IMR-90 (cell line): ENCODE measurements at regions not wholly inside any gene's neighbourhood (a gene's known extent, or its start where the extent isn't known, plus 50 kb on each side); places are given as distances from the start of the nearest gene placed in this dataset.

ENCODE experiments used
- ATAC-seq: fragments of 200-7000 bp; cut with Tn5 transposase; 2 replicates; pipeline ENCODE4 v1.9.1; 2020; ENCODE audit warnings: low read depth, mild to moderate bottlenecking, moderate library complexity
- BruUV-seq: library from RNA; stranded (reverse); fragments of 400-500 nt; replicated peaks from 2 replicates; lab custom pipeline; 2021; lab: Mats Ljungman, UMichigan
- CTCF ChIA-PET: fragments of 300-600 bp; formaldehyde crosslinking; extraction: SDS; loops from one replicate; lab custom pipeline; 2021; ENCODE audit warnings: antibody characterized with exemption; lab: Yijun Ruan, JAX
- POLR2A ChIA-PET: fragments of 300-600 bp; sonication (Branson Sonifier 250); formaldehyde crosslinking; loops from one replicate; lab custom pipeline; 2022; ENCODE audit warnings: antibody characterized with exemption; ENCODE audit not compliant: unreplicated experiment; lab: Charles Lee
- DNase-seq: peaks from one replicate; pipeline ENCODE4 v3.0.0; 2013
- H2AFZ ChIP-seq: replicated peaks from 2 replicates; pipeline ENCODE3; 2013; ENCODE audit warnings: low read length, mild to moderate bottlenecking; ENCODE audit not compliant: poor library complexity
- H2AK5ac ChIP-seq: 2 replicates; pipeline ENCODE4 v1.6.1; 2013; ENCODE audit warnings: low read depth, low read length, inconsistent platforms
- H2AK9ac ChIP-seq: replicated peaks from 2 replicates; pipeline ENCODE3; 2013; ENCODE audit warnings: mild to moderate bottlenecking, low read depth, low read length, moderate library complexity; ENCODE audit not compliant: poor library complexity
- H2BK120ac ChIP-seq: 2 replicates; pipeline ENCODE4 v1.6.1; 2013; ENCODE audit warnings: low read depth, low read length, inconsistent platforms
- H2BK15ac ChIP-seq: 3 replicates; pipeline ENCODE4 v1.6.1; 2013; ENCODE audit warnings: low read depth, low read length, inconsistent platforms
- H2BK20ac ChIP-seq: 2 replicates; pipeline ENCODE4 v1.6.1; 2013; ENCODE audit warnings: low read depth, mild to moderate bottlenecking, inconsistent platforms, low read length, moderate library complexity
- H2BK5ac ChIP-seq: 2 replicates; pipeline ENCODE4 v1.6.1; 2013; ENCODE audit warnings: mild to moderate bottlenecking, low read depth, low read length, inconsistent platforms; ENCODE audit not compliant: poor library complexity, severe bottlenecking
- H3K14ac ChIP-seq: replicated peaks from 2 replicates; pipeline ENCODE4 v1.6.1; 2013; ENCODE audit warnings: low read depth, low read length, inconsistent platforms
- H3K18ac ChIP-seq: 2 replicates; pipeline ENCODE4 v1.6.1; 2013; ENCODE audit warnings: low read depth, low read length, control low read depth
- H3K23ac ChIP-seq: 2 replicates; pipeline ENCODE4 v1.6.1; 2013; ENCODE audit warnings: low read depth, low read length, inconsistent platforms
- H3K27ac ChIP-seq: 2 replicates; pipeline ENCODE4 v1.5.1; 2013; ENCODE audit warnings: mild to moderate bottlenecking, control low read depth, low read length; ENCODE audit not compliant: insufficient read depth
- H3K27me3 ChIP-seq: 2 replicates; pipeline ENCODE4 v1.6.1; 2013; ENCODE audit warnings: low read length; ENCODE audit not compliant: control insufficient read depth, insufficient read depth
- H3K36me3 ChIP-seq: 2 replicates; pipeline ENCODE4 v1.6.1; 2013; ENCODE audit warnings: low read length, mixed read lengths; ENCODE audit not compliant: control insufficient read depth, insufficient read depth
- H3K4ac ChIP-seq: 2 replicates; pipeline ENCODE4 v1.6.1; 2013; ENCODE audit warnings: low read depth, low read length, inconsistent platforms
- H3K4me1 ChIP-seq: 2 replicates; pipeline ENCODE4 v1.6.1; 2013; ENCODE audit warnings: low read length, mixed read lengths; ENCODE audit not compliant: control insufficient read depth, insufficient read depth
- H3K4me2 ChIP-seq: 2 replicates; pipeline ENCODE4 v1.6.1; 2013; ENCODE audit warnings: low read depth, mild to moderate bottlenecking, control low read depth, low read length, moderate library complexity
- H3K4me3 ChIP-seq: 2 replicates; pipeline ENCODE4 v1.5.1; 2013; ENCODE audit warnings: low read depth, mild to moderate bottlenecking, control low read depth, low read length, moderate library complexity; ENCODE audit not compliant: insufficient read depth
- H3K56ac ChIP-seq: 2 replicates; pipeline ENCODE4 v1.6.1; 2013; ENCODE audit warnings: low read length, inconsistent platforms; ENCODE audit not compliant: insufficient read depth; ENCODE audit errors: extremely low read depth
- H3K79me1 ChIP-seq, 2 experiments: 2 replicates each; pipeline ENCODE4 v1.6.1; 2013; ENCODE audit warnings: low read length in 2 of 2, inconsistent platforms in 1 of 2, low read depth in 1 of 2
- H3K9ac ChIP-seq: 2 replicates; pipeline ENCODE4 v1.6.1; 2013; ENCODE audit warnings: low read depth, low read length, control low read depth
- H3K9me1 ChIP-seq: 2 replicates; pipeline ENCODE4 v1.6.1; 2013; ENCODE audit warnings: low read length, inconsistent platforms; ENCODE audit not compliant: insufficient read depth
- H3K9me3 ChIP-seq: 2 replicates; pipeline ENCODE4 v1.6.1; 2013; ENCODE audit warnings: low read length; ENCODE audit not compliant: control insufficient read depth, insufficient read depth
- H4K20me1 ChIP-seq: 2 replicates; pipeline ENCODE4 v1.6.1; 2013; ENCODE audit warnings: low read length, inconsistent platforms; ENCODE audit not compliant: insufficient read depth
- H4K5ac ChIP-seq: 2 replicates; pipeline ENCODE4 v1.6.1; 2013; ENCODE audit warnings: mild to moderate bottlenecking, low read depth, low read length, control low read depth
- H4K8ac ChIP-seq, 2 experiments: 2 replicates each; pipeline ENCODE4 v1.6.1; 2013; ENCODE audit warnings: low read depth in 2 of 2, low read length in 2 of 2, control low read depth in 1 of 2, inconsistent platforms in 1 of 2
- H4K91ac ChIP-seq: 2 replicates; pipeline ENCODE4 v1.6.1; 2013; ENCODE audit warnings: low read depth, low read length, inconsistent platforms; ENCODE audit not compliant: insufficient read depth
- BHLHE40 ChIP-seq: fragments of 150-350 bp; IDR thresholded peaks from 2 replicates; pipeline ENCODE4 v1.6.1; 2016; ENCODE audit warnings: mild to moderate bottlenecking, low read depth, low read length
- CEBPB ChIP-seq: IDR thresholded peaks from 2 replicates; pipeline ENCODE4 v1.6.1; 2012; ENCODE audit warnings: low read depth, low read length, improper control_type of control experiment
- FOS ChIP-seq: fragments of 150-350 bp; IDR thresholded peaks from 2 replicates; pipeline ENCODE4 v1.6.1; 2016; ENCODE audit warnings: low read depth, low read length
- SMC3 ChIP-seq: fragments of 150-350 bp; IDR thresholded peaks from 2 replicates; pipeline ENCODE4 v1.6.1; 2016; ENCODE audit warnings: low read depth, mild to moderate bottlenecking, antibody characterized with exemption, low read length, moderate library complexity
- WGBS, 2 experiments: methylation state at CpG; one replicate each; pipeline versions ENCODE4 v1.1.5 to v1.1.7; 2013; ENCODE audit warnings: missing lambda C conversion rate in 2 of 2; ENCODE audit not compliant: insufficient read length in 1 of 2; ENCODE audit errors: extremely low coverage in 2 of 2; 5-methylcytosine and 5-hydroxymethylcytosine counted together
- dilution Hi-C: fragments of 300-500 bp; cut with HindIII; formaldehyde crosslinking; loops from one replicate; pipeline ENCODE4 v1.14.3; 2018; ENCODE audit warnings: low sequenced_read_pairs; ENCODE audit not compliant: unreplicated experiment
- in situ Hi-C: fragments of 300-500 bp; cut with MboI; formaldehyde crosslinking; loops from 3 replicates; pipeline ENCODE4 v1.14.3; 2019; ENCODE audit warnings: low sequenced_read_pairs, inconsistent platforms, mixed read lengths
- intact Hi-C: fragments of 100-400 bp; cut with micrococcal nuclease; formaldehyde crosslinking; loops from 2 replicates; pipeline ENCODE4 v1.10.0; 2022

GRCh38 chr1:234683861-234684632, 74.1 kb upstream of the IRF2BP2 start:
- H3K4me3 ChIP-seq = no peak overlapping the region
- WGBS, 2 experiments = no CpG with 5 or more reads among the region's 10 CpGs
- H2BK20ac ChIP-seq = no peak overlapping the region
- ChIA-PET POLR2A (no interaction called here), CTCF (no interaction called here)
- TF ChIP-seq FOS (peak; percentile 81), BHLHE40 (peak; percentile 20; the same call in 1 of the 2 replicates), CEBPB (peak; percentile 99), SMC3 (no peak)
- H2AK5ac ChIP-seq = no peak overlapping the region
- no peak overlapping the region for H3K23ac ChIP-seq
- no peaks in the 10 kb centered on the region for H3K9me3 ChIP-seq
- no peak overlapping the region for H3K9ac ChIP-seq
- no peak overlapping the region for H4K91ac ChIP-seq
- no peak overlapping the region for H2BK5ac ChIP-seq
- peak overlapping the region; percentile 7; the same call in 1 of the 2 replicates for H3K4me2 ChIP-seq
- no peak overlapping the region for H2BK120ac ChIP-seq
- no peaks in the 10 kb centered on the region for H4K20me1 ChIP-seq
- intact Hi-C loops = loop anchor here (5.0 kb wide), 1 partner anchor 42 kb away; no protein-coding TSS in a partner anchor
- peak; percentile 72 for ATAC-seq
- no TSS peak for BruUV-seq
- no peak overlapping the region for H2BK15ac ChIP-seq
- 0 out of 2 replicates have a peak overlapping the region, but pooled peaks have one; percentile 27 for H4K5ac ChIP-seq
- peaks cover 2% of the 10 kb centered on the region; the same call in 1 of the 2 replicates for H3K4me1 ChIP-seq
- no peaks in the 10 kb centered on the region for H3K79me1 ChIP-seq
- peak overlapping the region; percentile 18; the same call in 1 of the 2 replicates for H3K18ac ChIP-seq
- H4K8ac ChIP-seq = no peak overlapping the region
- dilution Hi-C loops = no loop called here
- DNase-seq = peak; percentile 75
- H3K27ac ChIP-seq = no peak overlapping the region
- no peaks in the 10 kb centered on the region; the same call in 1 of the 2 replicates for H3K27me3 ChIP-seq
- no peak overlapping the region for H3K14ac ChIP-seq
- no peak overlapping the region for H2AK9ac ChIP-seq
- no peaks in the 10 kb centered on the region for H3K36me3 ChIP-seq
- no peak overlapping the region for H2AFZ ChIP-seq
- H3K9me1 ChIP-seq = 0 out of 2 replicates have a peak, but pooled peaks cover 3% of the 10 kb centered on the region
- H3K56ac ChIP-seq = no peak overlapping the region
- H3K4ac ChIP-seq = no peak overlapping the region
- in situ Hi-C loops = no loop called here
